Right ventricle myocardium inferior (tissue), 1 donor: ENCODE measurements at regions not wholly inside any gene's neighbourhood (a gene's known extent, or its start where the extent isn't known, plus 50 kb on each side); places are given as distances from the start of the nearest gene placed in this dataset.
A peak's percentile ranks its signal among the peaks of the same experiment; 100 is the strongest.
"Not testable (repeated sequence)": the region's sequence is repeated elsewhere in the genome, so short reads cannot be mapped to it uniquely, and the experiment has no call there.

Experiments used
- ATAC-seq: fragments of 200-7000 bp; cut with Tn5 transposase; one replicate; pipeline ENCODE4 v1.9.1; 2020; ENCODE audit warnings: mild to moderate bottlenecking, moderate library complexity
- DNase-seq: peaks from one replicate; pipeline ENCODE4 v3.0.0; 2021; ENCODE audit errors: missing footprints
- intact Hi-C: fragments of 100-400 bp; cut with DNase I; formaldehyde crosslinking; loops from one replicate; pipeline ENCODE4 v1.11.0; 2022
- donor health status: DM: no; HTN: yes; CAD: no; lungs with severe emphysema.

- no peak for DNase-seq
- intact Hi-C loops, result no loop called here
- no peak for ATAC-seq
Observed at GRCh38 chr10:118445535-118445934, 103.4 kb upstream of the FAM204A start.

DNA sequence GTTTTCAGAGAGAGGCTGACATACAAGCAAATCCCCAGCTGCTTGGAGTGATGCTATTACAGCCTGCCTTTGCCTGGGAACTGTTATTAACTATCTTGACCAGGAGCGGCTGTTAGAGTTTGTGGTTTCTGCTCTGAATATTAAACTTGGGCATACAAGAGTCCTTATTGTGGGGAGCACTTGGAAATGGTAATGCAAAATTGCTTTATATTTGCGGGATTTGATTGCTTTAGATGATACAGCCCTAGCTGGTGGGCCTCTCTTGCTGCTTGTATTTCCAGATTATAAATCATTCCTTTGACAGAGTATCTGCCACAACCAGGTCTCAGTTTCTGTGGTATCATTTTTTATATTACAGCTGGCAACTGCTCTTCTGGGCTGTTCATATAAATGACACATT lies 101.9 kb upstream of the FAM204A start:
- no peak for ATAC-seq
- no peak for DNase-seq
- intact Hi-C loops, result no loop called here

DNA sequence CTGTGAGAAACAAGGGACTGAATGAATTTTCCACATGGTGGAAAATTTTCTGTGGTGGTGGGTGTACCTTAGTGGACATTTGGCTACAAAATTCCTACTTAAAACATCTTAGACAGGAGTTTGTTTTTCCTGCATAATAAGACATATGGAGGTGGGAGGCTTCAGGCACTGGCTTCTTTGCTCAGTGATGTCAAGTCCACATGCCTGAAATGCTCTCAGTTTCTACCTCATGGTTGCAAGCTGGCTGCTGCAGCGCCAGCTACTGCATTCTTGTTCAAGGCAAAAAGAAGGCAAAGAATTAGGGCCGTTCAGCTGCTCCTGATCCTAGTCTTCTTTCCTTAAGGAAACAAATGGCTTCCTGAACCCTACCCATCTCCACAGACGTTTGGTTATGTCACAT lies 99.9 kb upstream of the FAM204A start:
- intact Hi-C loops, result no loop called here
- no peak for ATAC-seq

GRCh38 chr10:118439824-118440223 lies 97.7 kb upstream of the FAM204A start:
- intact Hi-C loops, result no loop called here

More for the DNA sequence above, 99.9 kb upstream of the FAM204A start:
- DNase-seq, result no peak

GRCh38 chr10:118436742-118437141 lies 94.6 kb upstream of the FAM204A start:
- no peak for DNase-seq
- ATAC-seq, result no peak
- intact Hi-C loops, result no loop called here

More at GRCh38 chr10:118439824-118440223, 97.7 kb upstream of the FAM204A start:
- DNase-seq (no peak), ATAC-seq (no peak)

DNA sequence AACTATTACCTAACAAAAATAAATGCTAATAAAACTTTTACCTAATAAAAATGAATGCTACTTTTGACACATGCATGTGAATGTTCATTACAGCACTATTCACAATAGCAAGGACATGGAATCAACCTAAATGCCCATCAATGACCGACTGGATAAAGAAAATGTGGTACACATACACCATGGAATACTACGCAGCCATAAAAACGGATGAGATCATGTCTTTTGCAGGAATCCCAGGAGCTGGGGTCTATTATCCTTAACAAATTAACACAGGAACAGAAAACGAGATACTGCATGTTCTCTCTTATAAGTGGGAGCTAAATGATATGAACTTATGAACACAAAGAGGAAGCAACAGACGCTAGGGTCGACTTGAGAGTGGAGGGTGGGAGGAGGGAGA lies 88.1 kb upstream of the FAM204A start:
- DNase-seq (no peak), ATAC-seq (no peak)
- intact Hi-C loops, result no loop called here

- intact Hi-C loops, result loop anchor here (5.0 kb wide), 1 partner anchor 927 kb away; no protein-coding TSS in a partner anchor
- DNase-seq (peak; percentile 88), ATAC-seq (peak; percentile 80)
Observed at GRCh38 chr10:118423800-118424442, 81.8 kb upstream of the FAM204A start.

DNA sequence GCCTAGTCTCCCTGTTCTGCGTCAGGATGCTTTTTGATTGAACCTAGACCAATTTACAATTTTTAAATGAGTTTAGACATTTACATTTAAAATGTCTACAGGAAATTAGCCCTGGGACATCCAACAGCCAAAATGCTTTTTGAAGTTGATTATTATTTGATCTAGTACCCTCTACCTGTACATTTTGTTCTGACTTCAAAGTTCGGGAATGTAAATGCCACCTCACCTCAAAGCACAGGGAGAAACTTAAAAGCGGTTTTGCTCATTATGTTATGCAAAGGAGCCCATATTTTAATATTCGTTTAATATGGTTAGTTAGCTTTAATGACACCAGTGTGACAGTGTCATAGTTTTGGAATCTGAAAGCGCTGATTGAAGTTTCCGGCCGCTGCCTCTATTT lies 80.1 kb upstream of the FAM204A start:
- no peak for ATAC-seq
- intact Hi-C loops, result loop anchor here (5.0 kb wide), 1 partner anchor 925 kb away; no protein-coding TSS in a partner anchor

DNA sequence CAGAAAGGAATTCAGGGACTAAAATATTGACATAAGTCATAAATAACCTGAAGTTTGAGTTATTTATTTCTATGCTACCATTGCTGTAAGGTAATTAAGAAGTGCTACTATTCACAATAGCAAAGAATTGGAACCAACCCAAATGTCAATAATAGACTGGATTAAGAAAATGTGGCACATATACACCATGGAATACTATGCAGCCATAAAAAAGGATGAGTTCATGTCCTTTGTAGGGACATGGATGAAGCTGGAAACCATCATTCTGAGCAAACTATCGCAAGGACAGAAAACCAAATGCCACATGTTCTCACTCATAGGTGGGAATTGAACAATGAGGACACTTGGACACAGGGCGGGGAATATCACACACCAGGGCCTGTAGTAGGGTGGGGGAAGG lies 77.9 kb upstream of the FAM204A start:
- not testable (repeated sequence) for ATAC-seq, DNase-seq
- intact Hi-C loops, result loop anchor here (5.0 kb wide), 1 partner anchor 923 kb away; no protein-coding TSS in a partner anchor

More for the DNA sequence above, 80.1 kb upstream of the FAM204A start:
- no peak for DNase-seq

DNA sequence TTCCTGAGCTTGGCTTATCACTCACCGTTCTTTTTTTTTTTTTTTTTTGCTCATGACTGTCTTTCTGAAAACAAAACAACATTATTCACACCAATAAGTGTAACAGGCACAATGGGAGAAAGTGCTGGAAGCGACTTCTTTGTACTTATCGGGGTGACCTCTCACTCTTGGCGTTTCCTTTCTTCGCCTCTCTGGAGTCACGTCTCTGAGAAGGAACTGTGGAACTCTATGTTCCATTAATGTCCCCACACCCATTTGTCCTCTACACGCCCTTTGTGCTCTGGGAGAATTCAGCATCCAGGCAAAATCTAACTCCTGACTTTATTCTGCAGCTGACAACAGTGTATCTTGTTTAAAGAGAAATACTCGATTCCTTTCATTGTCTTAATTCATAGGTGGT lies 70.8 kb upstream of the FAM204A start:
- intact Hi-C loops, result no loop called here
- DNase-seq, result no peak
- peak; percentile 93 for ATAC-seq

- intact Hi-C loops, result no loop called here
- ATAC-seq (no peak), DNase-seq (no peak)
Observed at GRCh38 chr10:118412132-118412760, 70.1 kb upstream of the FAM204A start.

- intact Hi-C loops, result no loop called here
- no peak for ATAC-seq
Observed at GRCh38 chr10:118409295-118409694, 67.2 kb upstream of the FAM204A start.

DNA sequence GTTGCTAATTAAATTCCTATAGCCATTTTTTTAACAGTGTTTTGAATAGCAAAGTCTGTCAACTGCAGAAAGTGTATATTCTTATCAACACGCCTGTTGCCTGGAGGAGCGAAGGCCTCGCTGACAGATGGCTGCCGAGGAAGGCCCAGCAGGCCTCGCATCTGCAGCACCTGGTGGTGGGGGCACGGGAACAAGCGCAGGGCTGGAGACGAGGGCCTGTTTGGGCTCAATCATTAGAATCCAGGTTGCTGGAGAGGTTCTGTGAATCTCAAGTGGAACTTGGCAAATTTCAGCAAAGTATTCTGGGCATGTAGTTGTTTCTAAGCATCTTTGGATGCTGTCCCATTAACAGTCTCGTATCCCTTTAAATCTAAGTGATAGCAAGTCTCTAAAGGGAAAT lies 66.1 kb upstream of the FAM204A start:
- DNase-seq (no peak), ATAC-seq (no peak)
- intact Hi-C loops, result no loop called here

More at GRCh38 chr10:118409295-118409694, 67.2 kb upstream of the FAM204A start:
- no peak for DNase-seq

- DNase-seq (no peak), ATAC-seq (no peak)
- intact Hi-C loops, result no loop called here
Observed at GRCh38 chr10:118407777-118408176, 65.7 kb upstream of the FAM204A start.

DNA sequence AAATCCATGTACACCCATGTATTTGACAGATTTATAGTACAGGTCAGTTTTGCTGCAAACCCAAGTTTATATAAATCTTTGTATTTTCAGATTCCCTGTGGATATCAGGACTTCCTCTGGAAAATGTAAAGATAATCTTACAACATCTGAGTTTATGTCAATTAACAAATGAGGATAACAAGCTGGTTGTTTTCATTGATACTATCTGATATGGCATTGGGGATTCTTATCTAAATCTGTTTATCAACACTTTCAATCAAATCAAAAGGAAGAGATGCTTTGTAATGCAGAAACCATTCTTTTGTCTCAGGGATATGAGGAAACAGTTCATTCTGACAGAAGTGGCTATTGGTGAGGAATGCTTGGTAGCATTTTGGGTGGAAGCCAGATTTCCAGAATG lies 64.9 kb upstream of the FAM204A start:
- ATAC-seq, result no peak
- DNase-seq, result no peak
- intact Hi-C loops, result no loop called here

GRCh38 chr10:118405928-118406327 lies 63.8 kb upstream of the FAM204A start:
- no peak for ATAC-seq
- no peak for DNase-seq
- intact Hi-C loops, result no loop called here

- ATAC-seq, result no peak
- no peak for DNase-seq
- intact Hi-C loops, result no loop called here
Observed at GRCh38 chr10:118403967-118404366, 61.8 kb upstream of the FAM204A start.

DNA sequence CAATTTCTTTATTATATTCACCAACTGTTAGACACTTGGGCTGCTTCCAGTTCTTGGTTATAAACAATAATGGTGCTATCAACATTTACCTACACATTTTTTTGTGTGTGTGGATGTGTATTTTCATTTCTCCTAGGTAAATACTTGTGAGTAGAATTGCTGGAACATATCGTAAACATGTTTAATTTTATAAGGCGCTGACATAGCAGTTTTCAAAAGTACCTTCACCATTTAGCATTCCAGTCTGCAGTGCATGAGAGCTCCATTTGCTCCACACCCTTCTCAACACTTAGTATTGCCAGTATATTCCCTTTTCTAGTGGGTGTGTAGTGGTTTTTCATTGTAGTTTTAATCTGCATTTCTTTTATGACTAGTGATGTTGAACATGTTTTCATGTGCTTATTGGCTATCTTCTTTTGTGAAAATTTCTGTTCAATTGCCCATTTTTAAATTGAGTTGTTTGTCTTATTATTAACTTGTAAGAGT lies 59.6 kb upstream of the FAM204A start:
- ATAC-seq (no peak), DNase-seq (no peak)
- intact Hi-C loops, result no loop called here

DNA sequence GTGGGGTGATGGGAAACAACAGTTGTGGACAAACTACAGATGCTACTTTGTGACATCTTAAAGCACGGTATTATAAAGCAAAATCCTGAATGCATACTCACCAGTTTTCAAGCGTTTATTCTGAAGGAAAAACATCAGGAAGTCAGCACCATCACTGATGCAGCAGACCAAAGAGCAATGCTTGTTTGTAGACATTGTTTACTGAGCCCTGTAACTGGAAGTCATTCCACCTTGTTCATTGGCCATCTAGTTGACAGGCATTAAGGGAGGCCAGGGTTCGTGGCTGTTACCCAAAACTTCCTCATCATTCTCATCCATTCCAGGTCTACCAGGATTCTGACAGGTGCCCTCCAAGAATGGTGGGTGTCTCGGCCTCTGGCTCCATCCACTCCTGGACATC lies 55.3 kb upstream of the FAM204A start:
- intact Hi-C loops, result no loop called here
- ATAC-seq (no peak), DNase-seq (no peak)

DNA sequence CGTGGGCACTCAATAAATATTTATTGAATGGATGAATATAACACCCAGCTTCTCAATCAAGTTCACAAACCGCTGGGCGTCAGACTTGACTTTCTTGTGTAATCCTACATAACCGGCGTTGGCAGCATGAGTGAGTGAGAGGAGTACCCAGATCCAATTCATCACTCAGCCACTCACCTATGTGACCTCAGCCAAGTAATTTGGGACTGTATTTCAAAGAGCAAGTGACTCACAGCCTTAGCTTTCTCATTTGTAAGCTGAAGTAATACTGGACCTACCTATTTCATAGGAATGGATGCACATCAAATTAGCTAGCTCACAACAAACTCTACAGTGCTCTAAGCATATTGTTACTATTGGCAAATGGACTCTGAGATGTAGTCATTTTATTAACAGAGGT lies 53.8 kb upstream of the FAM204A start:
- ATAC-seq (no peak), DNase-seq (no peak)
- intact Hi-C loops, result no loop called here
